ENCODE measurements at regions not wholly inside any gene's neighbourhood (a gene's known extent, or its start where the extent isn't known, plus 50 kb on each side); places are given as distances from the start of the nearest gene placed in this dataset.

DNA sequence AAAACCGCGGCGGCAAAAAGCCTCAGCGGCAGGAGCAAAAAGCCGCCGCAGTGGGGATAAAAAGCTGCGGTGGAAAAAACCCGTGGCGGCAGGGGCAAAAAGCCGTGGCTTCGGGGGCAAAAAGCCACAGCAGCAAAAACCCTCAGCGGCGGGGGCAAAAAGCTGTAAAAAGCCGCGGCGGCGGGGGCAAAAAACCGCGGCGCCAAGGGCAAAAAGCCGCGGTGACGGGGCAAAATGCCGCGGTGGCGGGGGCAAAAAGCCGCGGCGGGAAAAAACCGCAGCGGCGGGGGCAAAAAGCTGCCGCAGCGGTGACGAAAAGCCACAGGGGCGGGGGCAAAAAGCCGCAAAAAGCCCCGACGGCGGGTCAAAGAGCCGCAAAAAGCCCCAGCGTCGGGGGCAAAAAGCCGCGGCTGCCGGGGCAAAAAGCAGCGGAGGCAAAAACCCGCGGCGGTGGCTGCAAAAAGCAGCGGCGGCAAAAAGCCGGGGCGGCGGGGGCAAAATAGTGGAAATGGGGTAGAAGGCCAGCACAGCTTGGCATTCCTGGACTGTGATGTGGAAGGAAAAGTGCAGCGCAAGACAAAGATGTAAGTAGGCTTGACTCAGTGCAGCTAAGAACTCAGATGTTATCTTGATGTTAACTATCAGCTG lies 151.8 kb downstream of the ANKRD30BL start:
- no peak overlapping the region for H2AFZ ChIP-seq (ENCODE audit: low read depth, low read length)
- no peaks in the 10 kb centered on the region for H3K9me3 ChIP-seq (ENCODE audit: low read length)
- H3K27ac ChIP-seq (ENCODE audit: low read length) = no peak overlapping the region
- no peak overlapping the region for H3K9ac ChIP-seq (ENCODE audit: low read length)
- peaks cover 12% of the 10 kb centered on the region for H3K27me3 ChIP-seq (ENCODE audit: insufficient read depth, low read depth, low read length)
- H3K79me2 ChIP-seq (replicated peaks; ENCODE audit: insufficient read depth, low read length) = no peaks in the 10 kb centered on the region
- H3K9me2 ChIP-seq (ENCODE audit: insufficient read depth, low read length) = no peaks in the 10 kb centered on the region
- H3F3A ChIP-seq (ENCODE audit: insufficient read depth, low read length, poor library complexity, severe bottlenecking) = no peaks in the 10 kb centered on the region
- H3K4me2 ChIP-seq (ENCODE audit: low read length) = no peak overlapping the region
- H3K4me3 ChIP-seq (ENCODE audit: low read length) = peak overlapping the region; percentile 58
- H4K20me1 ChIP-seq (ENCODE audit: insufficient read depth) = no peaks in the 10 kb centered on the region
- no peaks in the 10 kb centered on the region for H3K36me3 ChIP-seq (ENCODE audit: insufficient read depth, low read length)
- TF ChIP-seq EZH2 (IDR thresholded peaks at IDR 0.05; ENCODE audit: borderline replicate concordance, insufficient read depth, low read length, poor library complexity, severe bottlenecking) (peak; percentile 45), EP300 (conservative IDR thresholded peaks at IDR 0.05; ENCODE audit: poor library complexity, severe bottlenecking) (no peak)

GRCh38 chr2:132009177-132009873 lies 152.4 kb downstream of the ANKRD30BL start:
- Histone ChIP-seq H4K20me1 (ENCODE audit: insufficient read depth) (no peaks in the 10 kb centered on the region), H3K27me3 (ENCODE audit: insufficient read depth, low read depth, low read length) (peaks cover 12% of the 10 kb centered on the region), H3K4me3 (ENCODE audit: low read length) (peak overlapping the region; percentile 58), H2AFZ (ENCODE audit: low read depth, low read length) (no peak overlapping the region), H3F3A (ENCODE audit: insufficient read depth, low read length, poor library complexity, severe bottlenecking) (no peaks in the 10 kb centered on the region), H3K9ac (ENCODE audit: low read length) (no peak overlapping the region), H3K27ac (ENCODE audit: low read length) (no peak overlapping the region), H3K9me2 (ENCODE audit: insufficient read depth, low read length) (no peaks in the 10 kb centered on the region), H3K79me2 (replicated peaks; ENCODE audit: insufficient read depth, low read length) (no peaks in the 10 kb centered on the region), H3K9me3 (ENCODE audit: low read length) (no peaks in the 10 kb centered on the region), H3K36me3 (ENCODE audit: insufficient read depth, low read length) (no peaks in the 10 kb centered on the region), H3K4me2 (ENCODE audit: low read length) (no peak overlapping the region)
- TF ChIP-seq EZH2 (IDR thresholded peaks at IDR 0.05; ENCODE audit: borderline replicate concordance, insufficient read depth, low read length, poor library complexity, severe bottlenecking) = no peak
- TF ChIP-seq, protein P1, sequence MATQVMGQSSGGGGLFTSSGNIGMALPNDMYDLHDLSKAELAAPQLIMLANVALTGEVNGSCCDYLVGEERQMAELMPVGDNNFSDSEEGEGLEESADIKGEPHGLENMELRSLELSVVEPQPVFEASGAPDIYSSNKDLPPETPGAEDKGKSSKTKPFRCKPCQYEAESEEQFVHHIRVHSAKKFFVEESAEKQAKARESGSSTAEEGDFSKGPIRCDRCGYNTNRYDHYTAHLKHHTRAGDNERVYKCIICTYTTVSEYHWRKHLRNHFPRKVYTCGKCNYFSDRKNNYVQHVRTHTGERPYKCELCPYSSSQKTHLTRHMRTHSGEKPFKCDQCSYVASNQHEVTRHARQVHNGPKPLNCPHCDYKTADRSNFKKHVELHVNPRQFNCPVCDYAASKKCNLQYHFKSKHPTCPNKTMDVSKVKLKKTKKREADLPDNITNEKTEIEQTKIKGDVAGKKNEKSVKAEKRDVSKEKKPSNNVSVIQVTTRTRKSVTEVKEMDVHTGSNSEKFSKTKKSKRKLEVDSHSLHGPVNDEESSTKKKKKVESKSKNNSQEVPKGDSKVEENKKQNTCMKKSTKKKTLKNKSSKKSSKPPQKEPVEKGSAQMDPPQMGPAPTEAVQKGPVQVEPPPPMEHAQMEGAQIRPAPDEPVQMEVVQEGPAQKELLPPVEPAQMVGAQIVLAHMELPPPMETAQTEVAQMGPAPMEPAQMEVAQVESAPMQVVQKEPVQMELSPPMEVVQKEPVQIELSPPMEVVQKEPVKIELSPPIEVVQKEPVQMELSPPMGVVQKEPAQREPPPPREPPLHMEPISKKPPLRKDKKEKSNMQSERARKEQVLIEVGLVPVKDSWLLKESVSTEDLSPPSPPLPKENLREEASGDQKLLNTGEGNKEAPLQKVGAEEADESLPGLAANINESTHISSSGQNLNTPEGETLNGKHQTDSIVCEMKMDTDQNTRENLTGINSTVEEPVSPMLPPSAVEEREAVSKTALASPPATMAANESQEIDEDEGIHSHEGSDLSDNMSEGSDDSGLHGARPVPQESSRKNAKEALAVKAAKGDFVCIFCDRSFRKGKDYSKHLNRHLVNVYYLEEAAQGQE (IDR thresholded peaks at IDR 0.05; ENCODE audit: borderline replicate concordance) = no peak
- no peak for TF ChIP-seq CTCF (IDR thresholded peaks at IDR 0.05; ENCODE audit: poor library complexity, severe bottlenecking)
- no peak for TF ChIP-seq EP300 (conservative IDR thresholded peaks at IDR 0.05; ENCODE audit: poor library complexity, severe bottlenecking)
- no peak for TF ChIP-seq TAF1 (IDR thresholded peaks at IDR 0.05; ENCODE audit: low read depth)
- no peak for TF ChIP-seq MXI1 (conservative IDR thresholded peaks at IDR 0.05; ENCODE audit: poor library complexity, severe bottlenecking)
- TF ChIP-seq POLR2AphosphoS5 (IDR thresholded peaks at IDR 0.05) = no peak
- TF ChIP-seq SMC3 (conservative IDR thresholded peaks at IDR 0.05; ENCODE audit: poor library complexity) = no peak
- no peak for TF ChIP-seq RAD21 (conservative IDR thresholded peaks at IDR 0.05)

Data from neural cell (in vitro differentiated cells).